ENCODE measurements at regions not wholly inside any gene's neighbourhood (a gene's known extent, or its start where the extent isn't known, plus 50 kb on each side); places are given as distances from the start of the nearest gene placed in this dataset.

- no peak for TF ChIP-seq ZBTB7A (IDR thresholded peaks at IDR 0.05; ENCODE audit: low read depth)
- TF ChIP-seq TAF1 (IDR thresholded peaks at IDR 0.05; ENCODE audit: low read depth): no peak
- TF ChIP-seq NFIC (IDR thresholded peaks at IDR 0.05): no peak
- no peak for TF ChIP-seq RAD21 (IDR thresholded peaks at IDR 0.05; ENCODE audit: low read depth)
- no peak for TF ChIP-seq TCF12 (IDR thresholded peaks at IDR 0.05; ENCODE audit: low read depth)
- TF ChIP-seq MAX (IDR thresholded peaks at IDR 0.05): no peak
- no peak for TF ChIP-seq TEAD4 (IDR thresholded peaks at IDR 0.05)
- no peak for TF ChIP-seq EGR1 (IDR thresholded peaks at IDR 0.05)
- no peak for TF ChIP-seq YY1 (IDR thresholded peaks at IDR 0.05; ENCODE audit: low read depth)
- no peak for TF ChIP-seq EP300 (IDR thresholded peaks at IDR 0.05; ENCODE audit: borderline replicate concordance)
- TF ChIP-seq, protein P1, sequence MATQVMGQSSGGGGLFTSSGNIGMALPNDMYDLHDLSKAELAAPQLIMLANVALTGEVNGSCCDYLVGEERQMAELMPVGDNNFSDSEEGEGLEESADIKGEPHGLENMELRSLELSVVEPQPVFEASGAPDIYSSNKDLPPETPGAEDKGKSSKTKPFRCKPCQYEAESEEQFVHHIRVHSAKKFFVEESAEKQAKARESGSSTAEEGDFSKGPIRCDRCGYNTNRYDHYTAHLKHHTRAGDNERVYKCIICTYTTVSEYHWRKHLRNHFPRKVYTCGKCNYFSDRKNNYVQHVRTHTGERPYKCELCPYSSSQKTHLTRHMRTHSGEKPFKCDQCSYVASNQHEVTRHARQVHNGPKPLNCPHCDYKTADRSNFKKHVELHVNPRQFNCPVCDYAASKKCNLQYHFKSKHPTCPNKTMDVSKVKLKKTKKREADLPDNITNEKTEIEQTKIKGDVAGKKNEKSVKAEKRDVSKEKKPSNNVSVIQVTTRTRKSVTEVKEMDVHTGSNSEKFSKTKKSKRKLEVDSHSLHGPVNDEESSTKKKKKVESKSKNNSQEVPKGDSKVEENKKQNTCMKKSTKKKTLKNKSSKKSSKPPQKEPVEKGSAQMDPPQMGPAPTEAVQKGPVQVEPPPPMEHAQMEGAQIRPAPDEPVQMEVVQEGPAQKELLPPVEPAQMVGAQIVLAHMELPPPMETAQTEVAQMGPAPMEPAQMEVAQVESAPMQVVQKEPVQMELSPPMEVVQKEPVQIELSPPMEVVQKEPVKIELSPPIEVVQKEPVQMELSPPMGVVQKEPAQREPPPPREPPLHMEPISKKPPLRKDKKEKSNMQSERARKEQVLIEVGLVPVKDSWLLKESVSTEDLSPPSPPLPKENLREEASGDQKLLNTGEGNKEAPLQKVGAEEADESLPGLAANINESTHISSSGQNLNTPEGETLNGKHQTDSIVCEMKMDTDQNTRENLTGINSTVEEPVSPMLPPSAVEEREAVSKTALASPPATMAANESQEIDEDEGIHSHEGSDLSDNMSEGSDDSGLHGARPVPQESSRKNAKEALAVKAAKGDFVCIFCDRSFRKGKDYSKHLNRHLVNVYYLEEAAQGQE (IDR thresholded peaks at IDR 0.05; ENCODE audit: low read depth): no peak
- TF ChIP-seq USF1 (IDR thresholded peaks at IDR 0.05): no peak
- no peak for TF ChIP-seq CEBPB (IDR thresholded peaks at IDR 0.05)
- TF ChIP-seq FOXM1 (IDR thresholded peaks at IDR 0.05; ENCODE audit: borderline replicate concordance, low read depth): no peak
Measured at GRCh38 chr4:65021149-65021548, 611.9 kb upstream of the TECRL start.

- no peak for TF ChIP-seq TAF1 (IDR thresholded peaks at IDR 0.05; ENCODE audit: low read depth)
- TF ChIP-seq TEAD4 (IDR thresholded peaks at IDR 0.05): no peak
- no peak for TF ChIP-seq CEBPB (IDR thresholded peaks at IDR 0.05)
Measured at GRCh38 chr4:65019775-65020174, 610.5 kb upstream of the TECRL start.

DNA sequence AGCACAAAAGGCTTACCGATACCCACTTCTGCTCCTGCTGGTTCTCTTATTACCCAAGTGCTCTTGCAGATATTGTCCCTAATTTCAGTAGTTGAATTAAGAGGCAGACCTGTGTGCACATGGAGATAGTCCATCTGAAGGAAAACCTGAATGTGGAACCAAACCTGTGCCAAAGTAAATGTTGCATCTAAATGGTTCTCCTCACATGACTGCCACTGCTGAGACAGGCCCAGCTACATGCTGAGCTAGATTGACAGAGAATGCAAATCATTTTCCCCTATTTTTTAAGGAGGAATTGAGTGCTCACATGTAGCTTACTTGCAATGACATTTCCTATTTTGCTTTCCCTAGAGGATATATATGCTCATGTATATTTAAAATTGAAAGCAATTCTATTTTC lies 609.1 kb upstream of the TECRL start:
- TF ChIP-seq RAD21 (IDR thresholded peaks at IDR 0.05; ENCODE audit: low read depth): no peak
- TF ChIP-seq TEAD4 (IDR thresholded peaks at IDR 0.05): peak; percentile 21; the same call in 1 of the 2 replicates
- TF ChIP-seq, protein P1 (IDR thresholded peaks at IDR 0.05; ENCODE audit: low read depth): no peak
- TF ChIP-seq FOXM1 (IDR thresholded peaks at IDR 0.05; ENCODE audit: borderline replicate concordance, low read depth): no peak
- peak; percentile 57 for TF ChIP-seq USF1 (IDR thresholded peaks at IDR 0.05)
- TF ChIP-seq TAF1 (IDR thresholded peaks at IDR 0.05; ENCODE audit: low read depth): no peak
- TF ChIP-seq EGR1 (IDR thresholded peaks at IDR 0.05): no peak
- TF ChIP-seq EP300 (IDR thresholded peaks at IDR 0.05; ENCODE audit: borderline replicate concordance): peak; percentile 29; the same call in 1 of the 2 replicates
- peak; percentile 64 for TF ChIP-seq NFIC (IDR thresholded peaks at IDR 0.05)
- 0 out of 2 replicates have a peak, but pooled peaks have one; percentile 32 for TF ChIP-seq TCF12 (IDR thresholded peaks at IDR 0.05; ENCODE audit: low read depth)

GRCh38 chr4:65014078-65014477 lies 604.8 kb upstream of the TECRL start:
- no peak for TF ChIP-seq CEBPB (IDR thresholded peaks at IDR 0.05)
- TF ChIP-seq YY1 (IDR thresholded peaks at IDR 0.05; ENCODE audit: low read depth): no peak
- TF ChIP-seq TCF12 (IDR thresholded peaks at IDR 0.05; ENCODE audit: low read depth): no peak
- no peak for TF ChIP-seq MAX (IDR thresholded peaks at IDR 0.05)
- TF ChIP-seq USF1 (IDR thresholded peaks at IDR 0.05): no peak
- no peak for TF ChIP-seq RAD21 (IDR thresholded peaks at IDR 0.05; ENCODE audit: low read depth)
- no peak for TF ChIP-seq EGR1 (IDR thresholded peaks at IDR 0.05)
- TF ChIP-seq NFIC (IDR thresholded peaks at IDR 0.05): no peak
- no peak for TF ChIP-seq ZBTB7A (IDR thresholded peaks at IDR 0.05; ENCODE audit: low read depth)
- no peak for TF ChIP-seq CREB1 (IDR thresholded peaks at IDR 0.05; ENCODE audit: low read depth)
- TF ChIP-seq TAF1 (IDR thresholded peaks at IDR 0.05; ENCODE audit: low read depth): no peak
- TF ChIP-seq TEAD4 (IDR thresholded peaks at IDR 0.05): no peak
- TF ChIP-seq EP300 (IDR thresholded peaks at IDR 0.05; ENCODE audit: borderline replicate concordance): no peak
- TF ChIP-seq FOXM1 (IDR thresholded peaks at IDR 0.05; ENCODE audit: borderline replicate concordance, low read depth): no peak
- TF ChIP-seq, protein P1 (IDR thresholded peaks at IDR 0.05; ENCODE audit: low read depth): no peak
